ENCODE measurements at regions not wholly inside any gene's neighbourhood (a gene's known extent, or its start where the extent isn't known, plus 50 kb on each side); places are given as distances from the start of the nearest gene placed in this dataset.

- TF ChIP-seq GATA3 (IDR thresholded peaks at IDR 0.05; ENCODE audit: low read depth, low read length) (no peak), GATA2 (IDR thresholded peaks at IDR 0.05; ENCODE audit: low read depth, low read length) (no peak)
Observed at GRCh38 chr5:50978924-50979323, 312.5 kb downstream of the PARP8 start.

All from SH-SY5Y (cell line).